ENCODE measurements at regions not wholly inside any gene's neighbourhood (a gene's known extent, or its start where the extent isn't known, plus 50 kb on each side); places are given as distances from the start of the nearest gene placed in this dataset.

GRCh38 chr12:127944211-127944899 is 322.6 kb upstream of the TMEM132C start:
- TF ChIP-seq, protein P1, sequence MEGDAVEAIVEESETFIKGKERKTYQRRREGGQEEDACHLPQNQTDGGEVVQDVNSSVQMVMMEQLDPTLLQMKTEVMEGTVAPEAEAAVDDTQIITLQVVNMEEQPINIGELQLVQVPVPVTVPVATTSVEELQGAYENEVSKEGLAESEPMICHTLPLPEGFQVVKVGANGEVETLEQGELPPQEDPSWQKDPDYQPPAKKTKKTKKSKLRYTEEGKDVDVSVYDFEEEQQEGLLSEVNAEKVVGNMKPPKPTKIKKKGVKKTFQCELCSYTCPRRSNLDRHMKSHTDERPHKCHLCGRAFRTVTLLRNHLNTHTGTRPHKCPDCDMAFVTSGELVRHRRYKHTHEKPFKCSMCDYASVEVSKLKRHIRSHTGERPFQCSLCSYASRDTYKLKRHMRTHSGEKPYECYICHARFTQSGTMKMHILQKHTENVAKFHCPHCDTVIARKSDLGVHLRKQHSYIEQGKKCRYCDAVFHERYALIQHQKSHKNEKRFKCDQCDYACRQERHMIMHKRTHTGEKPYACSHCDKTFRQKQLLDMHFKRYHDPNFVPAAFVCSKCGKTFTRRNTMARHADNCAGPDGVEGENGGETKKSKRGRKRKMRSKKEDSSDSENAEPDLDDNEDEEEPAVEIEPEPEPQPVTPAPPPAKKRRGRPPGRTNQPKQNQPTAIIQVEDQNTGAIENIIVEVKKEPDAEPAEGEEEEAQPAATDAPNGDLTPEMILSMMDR (IDR thresholded peaks at IDR 0.05 in 8 of 11, conservative IDR thresholded peaks at IDR 0.05 in 3 of 11) = no peak
- TF ChIP-seq POLR2A (IDR thresholded peaks at IDR 0.05) = no peak
